ENCODE measurements at regions not wholly inside any gene's neighbourhood (a gene's known extent, or its start where the extent isn't known, plus 50 kb on each side); places are given as distances from the start of the nearest gene placed in this dataset.

- FAIRE-seq (no peak), ATAC-seq (no peak)
- POLR2A ChIA-PET = no interaction called here
Measured at GRCh38 chr21:45340515-45340914, 52.8 kb upstream of the POFUT2 start.

GRCh38 chr21:45341261-45341660 lies 53.6 kb upstream of the POFUT2 start:
- no peak for ATAC-seq
- TF ChIP-seq KDM5A (IDR thresholded peaks at IDR 0.05) (no peak), RAD21 (conservative IDR thresholded peaks at IDR 0.05 in 1 of 2, IDR thresholded peaks at IDR 0.05 in 1 of 2) (no peak), BHLHE40 (IDR thresholded peaks at IDR 0.05; ENCODE audit: low read depth, low read length) (no peak), FOSL2 (IDR thresholded peaks at IDR 0.05) (no peak), FOSL2 (CRISPR knock-in tag; IDR thresholded peaks at IDR 0.05) (no peak), CTCF (IDR thresholded peaks at IDR 0.05) (no peak), RCOR1 (IDR thresholded peaks at IDR 0.05; ENCODE audit: low read depth, low read length) (no peak), HMGXB4 (CRISPR knock-in tag; IDR thresholded peaks at IDR 0.05; ENCODE audit: borderline replicate concordance) (no peak), CBX8 (IDR thresholded peaks at IDR 0.05) (no peak), FOSB (CRISPR knock-in tag; IDR thresholded peaks at IDR 0.05) (no peak), ZC3H11A (IDR thresholded peaks at IDR 0.05) (no peak), EP300 (IDR thresholded peaks at IDR 0.05) (no peak), TP53 (CRISPR knock-in tag; IDR thresholded peaks at IDR 0.05) (no peak), MAX (IDR thresholded peaks at IDR 0.05) (no peak), NR3C1 (IDR thresholded peaks at IDR 0.05) (no peak), RNF2 (IDR thresholded peaks at IDR 0.05; ENCODE audit: borderline replicate concordance, low read depth) (no peak), MYC (IDR thresholded peaks at IDR 0.05; ENCODE audit: borderline replicate concordance, low read length) (no peak), GATA3 (IDR thresholded peaks at IDR 0.05; ENCODE audit: borderline replicate concordance) (no peak)
- Histone ChIP-seq H3K9me3 (no peaks in the 10 kb centered on the region), H3K4me2 (no peak overlapping the region), H3K4me1 (peaks cover 11% of the 10 kb centered on the region), H3K4me3 (no peak overlapping the region), H3K27ac (no peak overlapping the region)
- WGBS (ENCODE audit: missing lambda C conversion rate) = 82% methylated on average over 2 of the region's 8 CpGs
- no peak for DNase-seq (ENCODE audit: low read depth in 1 of 2, low spot score in 1 of 2)
- ChIA-PET POLR2A (no interaction called here), CTCF (interaction anchor here (1.0 to 1.2 kb wide), 2 partner anchors 8 to 203 kb away, joined by 3 read pairs; no protein-coding TSS in a partner anchor)
- FAIRE-seq = no peak

More at GRCh38 chr21:45340515-45340914, 52.8 kb upstream of the POFUT2 start:
- Histone ChIP-seq H3K27ac (no peak overlapping the region), H3K9me3 (no peaks in the 10 kb centered on the region), H3K4me3 (no peak overlapping the region), H3K4me2 (no peak overlapping the region), H3K4me1 (peaks cover 13% of the 10 kb centered on the region)
- WGBS (ENCODE audit: missing lambda C conversion rate) = 77% methylated on average over 8 of the region's 8 CpGs
- CTCF ChIA-PET = interaction anchor here (1.2 to 1.3 kb wide), 2 partner anchors 9 to 10 kb away, joined by 3 to 6 read pairs; no protein-coding TSS in a partner anchor
- no peak for TF ChIP-seq KDM5A (IDR thresholded peaks at IDR 0.05)
- TF ChIP-seq KDM1A (IDR thresholded peaks at IDR 0.05; ENCODE audit: low read depth) = no peak
- TF ChIP-seq RNF2 (IDR thresholded peaks at IDR 0.05; ENCODE audit: borderline replicate concordance, low read depth) = no peak
- no peak for TF ChIP-seq MAZ (IDR thresholded peaks at IDR 0.05; ENCODE audit: borderline replicate concordance, low read depth, low read length)
- no peak for TF ChIP-seq HMGXB4 (CRISPR knock-in tag; IDR thresholded peaks at IDR 0.05; ENCODE audit: borderline replicate concordance)
- TF ChIP-seq HDAC2 (IDR thresholded peaks at IDR 0.05) = no peak
- TF ChIP-seq ZC3H11A (IDR thresholded peaks at IDR 0.05) = no peak
- TF ChIP-seq NFE2L2 (conservative IDR thresholded peaks at IDR 0.05; ENCODE audit: low read length) = no peak
- TF ChIP-seq USF2 (IDR thresholded peaks at IDR 0.05) = no peak
- TF ChIP-seq HEYL (CRISPR knock-in tag; IDR thresholded peaks at IDR 0.05) = no peak
- TF ChIP-seq CEBPB (IDR thresholded peaks at IDR 0.05) = no peak
- no peak for TF ChIP-seq EHF (CRISPR knock-in tag; IDR thresholded peaks at IDR 0.05)
- TF ChIP-seq RAD21 (conservative IDR thresholded peaks at IDR 0.05 in 1 of 2, IDR thresholded peaks at IDR 0.05 in 1 of 2) = no peak
- TF ChIP-seq FOSL2 (IDR thresholded peaks at IDR 0.05) = no peak
- TF ChIP-seq FOSL2 (CRISPR knock-in tag; IDR thresholded peaks at IDR 0.05) = no peak
- no peak for TF ChIP-seq ZNF302 (CRISPR knock-in tag; IDR thresholded peaks at IDR 0.05)
- TF ChIP-seq ESRRA (IDR thresholded peaks at IDR 0.05; ENCODE audit: borderline replicate concordance, low read length) = no peak
- no peak for TF ChIP-seq POLR2A (IDR thresholded peaks at IDR 0.05; ENCODE audit: low read length)
- no peak for TF ChIP-seq BCL3 (IDR thresholded peaks at IDR 0.05)
- no peak for TF ChIP-seq CBX2 (IDR thresholded peaks at IDR 0.05; ENCODE audit: borderline replicate concordance, low read depth)
- TF ChIP-seq CBX8 (IDR thresholded peaks at IDR 0.05) = no peak
- no peak for DNase-seq (ENCODE audit: low read depth in 1 of 2, low spot score in 1 of 2)
